Right kidney (tissue), 1 donor: ENCODE measurements at regions not wholly inside any gene's neighbourhood (a gene's known extent, or its start where the extent isn't known, plus 50 kb on each side); places are given as distances from the start of the nearest gene placed in this dataset.
A peak's percentile ranks its signal among the peaks of the same experiment; 100 is the strongest.

Experiments used
- DNase-seq: peaks from one replicate; pipeline ENCODE4 v3.0.0-alpha.2; 2016

GRCh38 chr21:41048623-41049022 is 119.3 kb upstream of the BACE2 start:
- DNase-seq, result no peak

- no peak for DNase-seq
These were observed 115.0 kb upstream of the BACE2 start for GRCh38 chr21:41052820-41053555.

- DNase-seq, result no peak
These were observed 113.9 kb upstream of the BACE2 start for GRCh38 chr21:41054018-41054578.

DNA sequence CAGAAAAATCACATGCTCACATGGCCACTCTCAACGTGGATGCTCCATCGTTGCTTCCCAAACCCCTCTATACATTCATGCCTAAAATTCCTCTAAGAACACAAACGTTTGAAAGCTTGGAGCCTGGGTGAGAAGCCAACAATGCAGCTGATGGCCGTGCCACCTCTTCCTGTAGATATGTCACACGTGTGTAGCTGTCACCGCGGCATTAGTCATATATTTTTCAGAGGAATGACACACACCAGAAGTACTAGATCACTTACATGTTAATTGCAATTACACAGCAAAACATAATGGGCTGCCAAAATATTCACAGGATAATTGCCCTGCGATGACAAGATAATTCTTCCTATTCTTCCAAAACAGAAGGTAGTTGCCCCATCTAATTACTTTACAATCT is 112.7 kb upstream of the BACE2 start:
- DNase-seq, result no peak

GRCh38 chr21:41059871-41060270 is 108.1 kb upstream of the BACE2 start:
- DNase-seq, result no peak

DNA sequence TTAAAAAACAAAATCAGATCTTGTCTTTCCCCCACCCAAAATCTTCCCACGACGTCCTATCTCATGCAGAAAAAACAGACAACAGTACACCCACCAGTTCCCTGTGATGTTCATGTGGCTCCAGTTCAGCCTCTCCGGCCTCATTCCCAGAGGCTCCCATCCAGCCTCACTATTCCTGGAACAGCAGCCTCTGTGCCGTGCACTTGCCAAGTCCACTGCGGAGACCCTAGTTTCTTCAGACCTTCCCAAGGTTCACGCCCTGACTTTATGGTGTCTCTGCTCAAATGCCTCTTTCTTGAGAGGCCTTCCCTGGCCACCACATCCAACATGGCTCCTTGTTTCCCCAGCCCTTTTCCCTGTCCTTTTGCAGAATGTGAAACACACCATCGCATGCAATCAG is 106.3 kb upstream of the BACE2 start:
- no peak for DNase-seq

DNA sequence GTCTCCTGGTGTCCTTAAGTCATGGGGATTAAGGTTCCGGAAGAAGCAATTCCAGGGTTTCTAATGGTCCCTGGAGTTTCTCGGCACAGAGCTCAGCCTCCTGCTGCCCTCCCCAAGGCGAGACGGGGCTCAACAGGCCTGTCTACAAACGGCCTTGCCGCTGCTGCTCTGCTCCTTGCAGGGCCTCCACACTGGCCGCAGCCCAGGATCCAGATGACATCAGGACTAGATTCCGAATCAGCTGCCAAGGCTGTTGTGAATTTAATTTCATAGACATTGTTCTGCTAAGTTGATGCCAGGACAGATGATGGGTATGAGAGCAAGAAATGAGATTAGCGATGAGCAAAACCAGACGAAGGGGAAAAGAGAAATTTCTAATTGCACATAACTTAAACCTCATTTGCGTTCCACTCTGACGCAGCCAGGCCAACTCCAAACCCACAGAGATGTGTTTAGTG is 103.6 kb upstream of the BACE2 start:
- DNase-seq, result no peak

DNA sequence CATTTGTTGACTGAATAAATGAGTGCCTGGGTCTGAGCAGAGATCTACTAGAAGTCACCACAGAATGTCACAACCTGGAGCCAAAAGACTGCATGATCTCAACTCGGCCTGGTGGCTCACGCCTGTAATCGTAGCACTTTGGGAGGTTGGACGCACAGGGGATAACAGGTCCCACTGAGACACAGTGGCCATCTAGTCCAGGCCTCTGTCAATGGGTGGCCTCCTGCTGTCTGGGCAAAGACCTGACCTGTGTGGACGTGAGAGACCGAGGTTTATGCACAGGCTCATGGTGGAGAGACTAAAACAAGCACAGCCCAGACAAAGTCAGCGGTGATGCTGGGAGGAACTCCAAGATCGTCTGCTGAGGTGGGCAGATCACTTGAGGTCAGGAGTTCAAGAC is 103.0 kb upstream of the BACE2 start:
- no peak for DNase-seq

DNA sequence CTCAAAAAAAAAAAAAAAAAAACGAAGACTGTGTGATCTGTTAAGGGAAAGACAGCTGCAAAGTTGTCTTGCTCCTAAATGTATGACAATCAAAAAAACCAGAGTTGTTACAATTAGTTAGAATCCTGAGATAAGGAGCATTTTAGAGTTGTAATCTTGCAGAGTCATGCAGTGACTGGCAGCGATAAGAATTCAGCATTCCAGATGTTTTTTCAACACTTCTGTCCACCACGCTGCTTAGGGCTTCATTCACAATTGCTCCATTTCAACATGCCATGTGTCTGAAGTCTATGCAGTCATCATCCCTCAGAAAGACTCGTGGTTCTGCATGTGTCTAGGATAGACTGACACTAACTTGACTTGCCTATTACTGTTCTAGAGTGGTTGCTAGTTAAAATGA is 102.4 kb upstream of the BACE2 start:
- no peak for DNase-seq

GRCh38 chr21:41066086-41066938 is 101.6 kb upstream of the BACE2 start:
- DNase-seq, result no peak

- no peak for DNase-seq
These were observed 100.3 kb upstream of the BACE2 start for GRCh38 chr21:41067709-41068108.

GRCh38 chr21:41068496-41068895 is 99.5 kb upstream of the BACE2 start:
- no peak for DNase-seq

- peak; percentile 63 for DNase-seq
These were observed 98.9 kb upstream of the BACE2 start for GRCh38 chr21:41068967-41069642.

DNA sequence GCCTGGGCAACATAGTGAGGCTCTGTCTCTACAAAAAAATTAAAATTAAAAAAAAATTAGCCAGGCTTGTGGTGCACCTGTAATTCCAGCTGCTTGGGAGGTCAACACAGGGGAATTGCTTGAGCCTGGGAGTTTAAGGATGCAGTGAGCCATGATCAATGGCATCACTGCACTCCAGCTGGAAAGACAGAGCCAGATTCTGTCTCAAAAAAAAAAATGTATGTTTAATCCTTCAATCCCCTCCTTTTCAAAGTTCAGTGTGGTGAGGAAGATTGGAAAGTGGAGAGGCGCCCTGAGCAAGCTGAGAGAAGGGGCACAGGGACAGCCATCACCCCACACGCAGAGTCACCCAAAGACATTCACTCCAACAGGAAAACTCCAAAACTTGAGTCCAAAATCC is 97.7 kb upstream of the BACE2 start:
- no peak for DNase-seq

GRCh38 chr21:41071258-41072171 is 96.4 kb upstream of the BACE2 start:
- no peak for DNase-seq

DNA sequence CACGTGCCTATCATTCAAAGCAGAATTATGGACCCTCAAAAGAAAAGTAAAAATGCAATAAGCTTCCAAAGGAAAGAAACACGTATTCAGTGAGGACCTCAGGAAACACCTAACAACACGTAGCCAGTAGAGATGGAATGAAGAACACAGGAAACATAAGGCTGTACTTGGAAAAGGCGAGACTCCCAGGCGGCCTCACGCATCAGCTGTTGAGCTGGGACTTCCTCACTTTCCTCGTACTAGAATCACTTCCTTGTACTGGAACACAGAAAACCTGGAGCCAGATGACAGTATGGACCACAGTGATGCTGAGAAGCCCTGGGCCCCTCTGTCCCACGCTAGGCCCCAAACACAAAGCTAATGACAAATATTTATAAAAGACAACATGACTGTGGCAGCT is 94.4 kb upstream of the BACE2 start:
- no peak for DNase-seq

- no peak for DNase-seq
These were observed 93.4 kb upstream of the BACE2 start for GRCh38 chr21:41074396-41075184.

DNA sequence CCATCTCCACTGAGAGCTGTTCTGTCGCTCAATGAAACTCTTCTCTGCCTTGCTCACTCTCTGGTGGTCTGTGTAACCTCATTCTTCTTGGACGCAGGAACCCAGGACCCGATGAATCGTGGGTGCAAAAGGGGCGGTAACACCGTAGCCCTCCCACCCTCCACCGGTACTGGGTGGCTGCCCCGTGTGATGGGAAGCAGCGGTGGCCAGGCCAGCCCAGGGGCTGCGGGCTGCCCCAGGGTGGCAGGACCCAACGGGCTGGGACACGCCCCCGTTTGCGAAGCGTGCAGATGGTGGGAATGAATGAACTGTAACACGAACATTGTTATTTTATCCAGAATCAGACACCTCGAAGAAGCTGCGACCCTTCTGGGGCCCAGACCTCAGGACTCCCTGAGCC is 92.3 kb upstream of the BACE2 start:
- DNase-seq, result no peak

DNA sequence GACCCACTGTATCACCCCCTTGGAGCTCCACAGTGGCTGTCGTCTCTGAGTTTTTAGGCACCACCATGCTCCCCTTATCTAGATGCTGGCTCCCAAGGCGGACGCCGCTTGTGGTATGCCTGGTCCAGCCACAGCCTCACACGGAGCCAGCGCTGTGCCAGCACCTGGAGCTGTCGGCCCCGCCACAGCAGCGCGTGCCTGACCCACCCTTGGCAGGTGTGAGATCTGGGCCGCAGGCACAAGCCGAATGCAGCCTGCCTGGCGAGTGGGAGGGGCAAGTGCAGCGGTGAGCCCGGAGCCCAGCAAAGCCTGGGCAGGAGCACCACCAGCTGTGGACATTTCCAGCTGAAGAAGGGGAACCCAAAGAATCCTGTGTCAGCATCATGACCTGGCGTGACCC is 91.9 kb upstream of the BACE2 start:
- DNase-seq, result no peak

DNA sequence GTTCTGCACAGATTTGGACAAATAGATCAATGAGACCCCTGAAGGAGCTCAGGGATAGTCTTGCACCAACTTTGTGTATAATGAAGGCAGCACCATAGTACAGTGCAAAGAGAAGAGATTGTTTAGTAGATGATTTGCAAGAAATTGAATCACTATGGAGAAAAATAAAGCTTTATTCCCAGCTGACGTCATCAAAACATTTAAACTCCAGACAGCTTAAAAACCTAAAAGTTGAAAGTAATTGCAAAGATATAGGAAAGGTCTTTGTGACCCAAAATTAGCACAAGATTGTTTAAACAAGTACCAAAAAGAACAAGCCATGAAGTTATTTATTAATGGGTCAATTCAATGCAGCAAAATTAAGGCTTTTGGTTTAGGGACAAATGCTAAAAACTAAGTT is 88.8 kb upstream of the BACE2 start:
- no peak for DNase-seq
